Activated T-cell treated with anti-CD3 and anti-CD28 coated beads, Interleukin-2, amount 50 U/mL, for 72 hours (primary cell): ENCODE measurements at regions not wholly inside any gene's neighbourhood (a gene's known extent, or its start where the extent isn't known, plus 50 kb on each side); places are given as distances from the start of the nearest gene placed in this dataset.
A peak's percentile ranks its signal among the peaks of the same experiment; 100 is the strongest.

Experiments used
- ATAC-seq, 2 donors: fragments of 150-1000 bp; cut with Tn5 transposase; replicated peaks in 1 of 2; 2 replicates each; pipeline ENCODE4 v1.10.0; 2021; ENCODE audit warnings: moderate library complexity in 2 of 2, mild to moderate bottlenecking in 1 of 2
- DNase-seq, 2 donors: peaks; one replicate each; pipeline ENCODE4 v3.0.0; 2021 to 2022; ENCODE audit warnings: mixed read lengths in 1 of 2
- H3K27ac Mint-ChIP-seq: one replicate; pipeline ENCODE4 v1.8.0; 2022; ENCODE audit warnings: mild to moderate bottlenecking, moderate library complexity, mixed read lengths
- H3K27me3 Mint-ChIP-seq: one replicate; pipeline ENCODE4 v1.8.0; 2022; ENCODE audit warnings: low read depth, mixed read lengths
- H3K36me3 Mint-ChIP-seq, 2 donors: one replicate each; pipeline ENCODE4 v1.8.0; 2022; ENCODE audit warnings: mixed read lengths in 2 of 2, mild to moderate bottlenecking in 1 of 2; ENCODE audit not compliant: insufficient read depth in 2 of 2
- H3K4me1 Mint-ChIP-seq: one replicate; pipeline ENCODE4 v1.8.0; 2022; ENCODE audit warnings: low read depth, mixed read lengths
- H3K4me3 Mint-ChIP-seq, 2 donors: one replicate each; pipeline ENCODE4 v1.8.0; 2022; ENCODE audit warnings: mild to moderate bottlenecking in 2 of 2, mixed read lengths in 2 of 2, moderate library complexity in 2 of 2
- H3K9me3 Mint-ChIP-seq, 2 donors: one replicate each; pipeline ENCODE4 v1.8.0; 2022; ENCODE audit warnings: mixed read lengths in 2 of 2

DNA sequence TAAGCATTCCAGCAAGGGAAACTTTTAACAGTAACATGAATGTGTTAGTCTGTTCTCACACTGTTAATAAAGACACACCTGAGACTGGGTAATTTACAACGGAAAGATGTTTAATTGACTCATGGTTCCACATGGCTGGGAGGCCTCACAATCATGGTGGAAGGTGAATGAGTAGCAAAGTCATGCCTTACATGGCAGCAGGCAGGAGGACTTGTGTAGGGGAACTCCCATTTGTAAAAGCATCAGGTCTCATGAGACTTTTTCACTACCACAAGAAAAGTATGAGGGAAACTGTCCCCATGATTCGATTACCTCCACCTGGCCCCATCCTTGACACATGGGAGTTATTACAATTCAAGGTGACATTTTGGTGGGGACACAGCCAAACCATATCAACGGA, 168.3 kb downstream of the PAH start:
- Mint-ChIP-seq H3K27me3 (no peaks in the 10 kb centered on the region), H3K36me3 (no peaks in the 10 kb centered on the region), H3K27ac (no peak overlapping the region), H3K4me1 (no peaks in the 10 kb centered on the region), H3K4me3 (no peak overlapping the region), H3K9me3 (no peaks in the 10 kb centered on the region)
- ATAC-seq (no peak), DNase-seq (no peak)

- no peaks in the 10 kb centered on the region for H3K4me1 Mint-ChIP-seq
- H3K27me3 Mint-ChIP-seq = no peaks in the 10 kb centered on the region
- H3K9me3 Mint-ChIP-seq = no peaks in the 10 kb centered on the region
- H3K36me3 Mint-ChIP-seq = no peaks in the 10 kb centered on the region
- no peak overlapping the region for H3K4me3 Mint-ChIP-seq
- ATAC-seq (no peak), DNase-seq (no peak)
- no peak overlapping the region for H3K27ac Mint-ChIP-seq
Measured at GRCh38 chr12:102746963-102747362, 170.1 kb downstream of the PAH start.

- DNase-seq = no peak
- no peak for ATAC-seq
- H3K4me3 Mint-ChIP-seq = no peak overlapping the region
Measured at GRCh38 chr12:102745971-102746600, 171.0 kb downstream of the PAH start.

GRCh38 chr12:102741196-102741595, 175.8 kb downstream of the PAH start:
- peaks cover 0 to 4% of the 10 kb centered on the region in 2 donors for H3K9me3 Mint-ChIP-seq
- no peaks in the 10 kb centered on the region for H3K36me3 Mint-ChIP-seq
- H3K27me3 Mint-ChIP-seq = no peaks in the 10 kb centered on the region
- no peak for DNase-seq
- no peak overlapping the region for H3K27ac Mint-ChIP-seq
- no peak overlapping the region for H3K4me3 Mint-ChIP-seq
- no peak for ATAC-seq
- H3K4me1 Mint-ChIP-seq = no peaks in the 10 kb centered on the region

More at GRCh38 chr12:102745971-102746600, 171.0 kb downstream of the PAH start:
- Mint-ChIP-seq H3K9me3 (no peaks in the 10 kb centered on the region), H3K27ac (no peak overlapping the region), H3K27me3 (no peaks in the 10 kb centered on the region), H3K36me3 (no peaks in the 10 kb centered on the region), H3K4me1 (no peaks in the 10 kb centered on the region)

DNA sequence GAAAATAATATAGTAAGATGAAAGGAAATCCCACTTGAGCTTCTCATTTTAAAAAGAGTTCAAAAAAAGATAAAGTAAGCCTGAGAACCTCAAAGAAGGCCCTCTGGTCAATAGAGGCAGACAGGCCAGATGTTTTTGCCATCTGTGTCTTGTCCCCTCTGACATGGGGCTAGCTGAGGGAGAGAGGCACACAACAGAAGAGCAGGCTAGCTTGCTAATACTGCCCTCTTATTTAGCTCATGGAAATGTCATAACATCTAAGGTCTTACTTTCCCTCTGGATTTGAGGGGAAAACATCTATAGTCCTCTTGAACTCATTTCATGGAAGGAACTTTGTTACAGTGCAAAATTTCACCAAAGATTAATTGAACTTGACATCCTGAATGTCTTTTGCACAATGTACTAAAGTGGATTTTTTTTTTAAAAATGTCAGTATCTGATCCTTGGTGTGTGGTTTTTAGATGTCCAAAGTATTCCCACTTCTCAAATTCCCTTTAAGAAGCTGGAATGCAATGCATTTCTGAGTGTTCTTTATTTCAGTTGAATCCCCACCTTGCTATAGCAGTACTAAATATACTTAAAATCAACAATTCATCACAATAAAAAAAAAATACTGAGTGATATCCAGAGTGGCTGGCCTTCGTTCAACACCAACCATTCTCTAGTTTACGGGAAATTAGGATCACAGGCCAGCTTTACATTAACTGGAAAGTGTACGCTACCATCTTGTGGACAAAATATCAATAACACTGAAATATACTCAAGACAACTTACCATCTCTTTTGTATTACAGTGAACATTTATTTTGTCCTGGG, 176.7 kb downstream of the PAH start:
- no peaks in the 10 kb centered on the region for H3K27me3 Mint-ChIP-seq
- ATAC-seq = no peak
- H3K4me1 Mint-ChIP-seq = no peaks in the 10 kb centered on the region
- H3K4me3 Mint-ChIP-seq = no peak overlapping the region
- no peaks in the 10 kb centered on the region for H3K36me3 Mint-ChIP-seq
- peaks cover 0 to 4% of the 10 kb centered on the region in 2 donors for H3K9me3 Mint-ChIP-seq
- DNase-seq = no peak
- no peak overlapping the region for H3K27ac Mint-ChIP-seq

- Mint-ChIP-seq H3K4me1 (no peaks in the 10 kb centered on the region), H3K36me3 (no peaks in the 10 kb centered on the region), H3K27ac (no peak overlapping the region), H3K4me3 (no peak overlapping the region), H3K9me3 (peaks cover 0 to 4% of the 10 kb centered on the region in 2 donors), H3K27me3 (no peaks in the 10 kb centered on the region)
- DNase-seq (no peak), ATAC-seq (no peak)
Measured at GRCh38 chr12:102736328-102736727, 180.7 kb downstream of the PAH start.

- Mint-ChIP-seq H3K27ac (no peak overlapping the region), H3K9me3 (peaks cover 1 to 4% of the 10 kb centered on the region in 2 donors), H3K27me3 (no peaks in the 10 kb centered on the region), H3K4me3 (no peak overlapping the region), H3K4me1 (no peaks in the 10 kb centered on the region), H3K36me3 (no peaks in the 10 kb centered on the region)
- ATAC-seq = peak in 1 of 2 donors; percentile 60
- no peak for DNase-seq
Measured at GRCh38 chr12:102735104-102735503, 181.9 kb downstream of the PAH start.

- DNase-seq (no peak), ATAC-seq (no peak)
- Mint-ChIP-seq H3K4me1 (peaks cover 15% of the 10 kb centered on the region), H3K36me3 (no peaks in the 10 kb centered on the region), H3K9me3 (peaks cover 1 to 2% of the 10 kb centered on the region in 2 donors), H3K27me3 (peaks cover 7% of the 10 kb centered on the region), H3K4me3 (no peak overlapping the region), H3K27ac (no peak overlapping the region)
Measured at GRCh38 chr12:102730996-102731395, 186.0 kb downstream of the PAH start.

- Mint-ChIP-seq H3K36me3 (no peaks in the 10 kb centered on the region), H3K9me3 (peaks cover 1 to 2% of the 10 kb centered on the region in 2 donors), H3K27ac (no peak overlapping the region)
Measured at GRCh38 chr12:102728506-102729242, 188.4 kb downstream of the PAH start.

GRCh38 chr12:102726686-102727085, 190.4 kb downstream of the PAH start:
- no peak overlapping the region for H3K27ac Mint-ChIP-seq
- H3K27me3 Mint-ChIP-seq = peaks cover 14% of the 10 kb centered on the region
- no peak for ATAC-seq
- DNase-seq = no peak
- no peaks in the 10 kb centered on the region for H3K36me3 Mint-ChIP-seq
- H3K4me3 Mint-ChIP-seq = no peak overlapping the region
- H3K4me1 Mint-ChIP-seq = peaks cover 15% of the 10 kb centered on the region
- H3K9me3 Mint-ChIP-seq = peaks cover 1 to 2% of the 10 kb centered on the region in 2 donors

More at GRCh38 chr12:102728506-102729242, 188.4 kb downstream of the PAH start:
- DNase-seq (peak; percentile 4 to 17), ATAC-seq (peak; percentile 80 to 95)
- H3K4me1 Mint-ChIP-seq = peaks cover 15% of the 10 kb centered on the region
- H3K27me3 Mint-ChIP-seq = peaks cover 14% of the 10 kb centered on the region
- H3K4me3 Mint-ChIP-seq = peak overlapping the region in 1 of 2 donors; percentile 48

DNA sequence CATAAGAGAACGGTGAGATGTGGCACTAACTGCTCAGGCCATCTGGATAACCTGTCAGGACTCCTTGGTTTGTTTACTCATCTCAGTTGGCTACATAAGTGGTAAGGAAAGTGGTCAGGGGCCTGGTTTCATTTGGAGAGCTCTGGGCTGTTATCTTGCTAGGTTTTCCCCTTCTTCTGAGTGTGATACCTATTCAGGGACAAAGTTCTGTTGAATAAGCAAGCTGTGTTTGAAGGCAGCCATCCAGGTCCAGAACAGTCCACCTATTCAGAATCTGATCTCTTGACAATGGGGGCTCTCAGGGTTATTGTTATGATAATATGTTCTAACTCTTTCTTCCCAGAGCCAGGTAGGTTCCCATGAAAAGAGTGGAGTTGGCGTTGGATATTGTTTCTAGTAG, 194.9 kb downstream of the PAH start:
- Mint-ChIP-seq H3K27me3 (peaks cover 8% of the 10 kb centered on the region), H3K9me3 (no peaks in the 10 kb centered on the region), H3K27ac (no peak overlapping the region), H3K4me1 (no peaks in the 10 kb centered on the region), H3K36me3 (peaks cover 0 to 2% of the 10 kb centered on the region in 2 donors), H3K4me3 (no peak overlapping the region)
- ATAC-seq = no peak
- no peak for DNase-seq

- Mint-ChIP-seq H3K9me3 (no peaks in the 10 kb centered on the region), H3K27me3 (peaks cover 10% of the 10 kb centered on the region), H3K27ac (no peak overlapping the region), H3K4me1 (no peaks in the 10 kb centered on the region), H3K36me3 (no peaks in the 10 kb centered on the region), H3K4me3 (no peak overlapping the region)
- DNase-seq (no peak), ATAC-seq (no peak)
Measured at GRCh38 chr12:102708108-102708507, 208.9 kb downstream of the PAH start.

GRCh38 chr12:102702447-102703114, 214.5 kb downstream of the PAH start:
- peaks cover 7% of the 10 kb centered on the region for H3K27me3 Mint-ChIP-seq
- no peak overlapping the region for H3K27ac Mint-ChIP-seq
- peak; percentile 21 to 51 for DNase-seq
- no peak overlapping the region for H3K4me3 Mint-ChIP-seq
- H3K9me3 Mint-ChIP-seq = peaks cover 0 to 2% of the 10 kb centered on the region in 2 donors
- H3K36me3 Mint-ChIP-seq = no peaks in the 10 kb centered on the region
- ATAC-seq = peak in 1 of 2 donors; percentile 41
- no peaks in the 10 kb centered on the region for H3K4me1 Mint-ChIP-seq
